PFSK-1 (cell line): ENCODE measurements at regions not wholly inside any gene's neighbourhood (a gene's known extent, or its start where the extent isn't known, plus 50 kb on each side); places are given as distances from the start of the nearest gene placed in this dataset.

Source experiments
- FOXP2 ChIP-seq: optimal IDR thresholded peaks from 2 replicates; pipeline ENCODE3; 2011; ENCODE audit warnings: borderline replicate concordance, control low read depth, inconsistent platforms; ENCODE audit not compliant: insufficient read depth; ENCODE audit errors: extremely low read length, extremely low read depth
- POLR2AphosphoS5 ChIP-seq: IDR thresholded peaks from 2 replicates; pipeline ENCODE4 v1.6.1; 2012; ENCODE audit warnings: low read depth, mild to moderate bottlenecking, control low read depth, low read length, moderate library complexity
- SIN3A ChIP-seq: IDR thresholded peaks from 2 replicates; pipeline ENCODE4 v1.6.1; 2012; ENCODE audit warnings: mild to moderate bottlenecking, low read length, moderate library complexity, borderline replicate concordance; ENCODE audit not compliant: insufficient read depth
- TAF1 ChIP-seq: IDR thresholded peaks from 2 replicates; pipeline ENCODE4 v1.6.1; 2012; ENCODE audit warnings: low read length, control low read depth, borderline replicate concordance; ENCODE audit not compliant: insufficient read depth
- TF ChIP-seq, protein P1 (sequence below), 2 experiments: IDR thresholded peaks; 2 replicates each; pipeline versions ENCODE4 v1.6.1 to v1.8.0; 2011 to 2012; ENCODE audit warnings: low read depth in 2 of 2, low read length in 2 of 2, control low read depth in 1 of 2, inconsistent platforms in 1 of 2, mild to moderate bottlenecking in 1 of 2, moderate library complexity in 1 of 2; ENCODE audit not compliant: insufficient read depth in 1 of 2

DNA sequence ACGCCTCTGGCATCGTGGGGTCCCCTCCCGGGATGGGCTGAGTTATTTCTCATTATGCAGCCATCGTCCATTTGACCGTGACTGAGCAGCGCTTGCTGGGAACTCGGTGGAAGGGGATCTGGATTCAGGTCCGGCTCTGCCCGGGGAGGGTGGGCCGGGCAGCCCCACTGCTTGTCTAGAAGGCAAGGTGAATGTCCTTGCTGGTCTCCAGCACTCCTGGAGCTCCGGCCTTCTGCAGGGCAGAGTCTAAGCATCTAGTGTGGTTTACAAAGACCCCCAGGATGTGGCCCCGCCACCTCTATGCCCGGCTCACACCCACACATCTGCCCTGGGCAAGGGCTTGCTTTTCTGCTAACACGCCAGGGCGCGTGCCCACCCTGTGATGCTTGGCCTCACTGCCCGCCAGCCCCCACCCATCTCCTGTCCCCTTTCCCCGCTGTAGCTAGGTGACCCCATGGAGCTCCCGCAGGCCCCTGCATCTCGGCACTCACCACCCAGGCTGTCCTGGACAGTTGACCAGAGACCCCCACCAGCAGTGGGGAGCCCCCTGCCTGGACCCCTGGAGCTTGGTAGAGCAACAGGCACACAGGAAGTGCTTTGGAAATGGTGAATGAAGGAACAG, 151.0 kb upstream of the CHST15 start:
- TF ChIP-seq FOXP2 (no peak), SIN3A (no peak), POLR2AphosphoS5 (no peak), TAF1 (no peak)
- TF ChIP-seq, protein P1, sequence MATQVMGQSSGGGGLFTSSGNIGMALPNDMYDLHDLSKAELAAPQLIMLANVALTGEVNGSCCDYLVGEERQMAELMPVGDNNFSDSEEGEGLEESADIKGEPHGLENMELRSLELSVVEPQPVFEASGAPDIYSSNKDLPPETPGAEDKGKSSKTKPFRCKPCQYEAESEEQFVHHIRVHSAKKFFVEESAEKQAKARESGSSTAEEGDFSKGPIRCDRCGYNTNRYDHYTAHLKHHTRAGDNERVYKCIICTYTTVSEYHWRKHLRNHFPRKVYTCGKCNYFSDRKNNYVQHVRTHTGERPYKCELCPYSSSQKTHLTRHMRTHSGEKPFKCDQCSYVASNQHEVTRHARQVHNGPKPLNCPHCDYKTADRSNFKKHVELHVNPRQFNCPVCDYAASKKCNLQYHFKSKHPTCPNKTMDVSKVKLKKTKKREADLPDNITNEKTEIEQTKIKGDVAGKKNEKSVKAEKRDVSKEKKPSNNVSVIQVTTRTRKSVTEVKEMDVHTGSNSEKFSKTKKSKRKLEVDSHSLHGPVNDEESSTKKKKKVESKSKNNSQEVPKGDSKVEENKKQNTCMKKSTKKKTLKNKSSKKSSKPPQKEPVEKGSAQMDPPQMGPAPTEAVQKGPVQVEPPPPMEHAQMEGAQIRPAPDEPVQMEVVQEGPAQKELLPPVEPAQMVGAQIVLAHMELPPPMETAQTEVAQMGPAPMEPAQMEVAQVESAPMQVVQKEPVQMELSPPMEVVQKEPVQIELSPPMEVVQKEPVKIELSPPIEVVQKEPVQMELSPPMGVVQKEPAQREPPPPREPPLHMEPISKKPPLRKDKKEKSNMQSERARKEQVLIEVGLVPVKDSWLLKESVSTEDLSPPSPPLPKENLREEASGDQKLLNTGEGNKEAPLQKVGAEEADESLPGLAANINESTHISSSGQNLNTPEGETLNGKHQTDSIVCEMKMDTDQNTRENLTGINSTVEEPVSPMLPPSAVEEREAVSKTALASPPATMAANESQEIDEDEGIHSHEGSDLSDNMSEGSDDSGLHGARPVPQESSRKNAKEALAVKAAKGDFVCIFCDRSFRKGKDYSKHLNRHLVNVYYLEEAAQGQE (IDR thresholded peaks at IDR 0.05; ENCODE audit: insufficient read depth in 1 of 2, low read depth in 2 of 2, low read length in 2 of 2) = no peak

DNA sequence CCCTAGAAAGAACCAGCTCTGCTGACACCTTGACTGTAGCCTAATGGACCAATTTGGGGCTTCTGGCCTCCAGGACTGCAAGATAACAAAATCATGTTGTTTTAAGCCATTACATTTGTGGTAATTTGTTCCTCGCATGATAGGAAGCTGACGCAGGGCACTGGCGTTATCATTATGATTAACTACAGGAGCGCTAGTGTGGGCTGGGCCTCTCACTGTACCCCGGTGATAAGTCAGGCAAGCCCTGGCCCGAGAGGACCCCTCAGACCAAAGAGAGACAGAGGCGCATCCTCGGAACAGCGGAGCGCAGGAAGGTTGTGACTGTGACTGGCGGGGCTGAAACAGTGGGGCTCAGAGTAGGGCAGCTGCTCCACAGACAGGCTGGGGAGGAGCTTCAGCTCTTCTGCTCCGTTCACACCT, 150.3 kb upstream of the CHST15 start:
- no peak for TF ChIP-seq POLR2AphosphoS5
- TF ChIP-seq SIN3A = no peak

DNA sequence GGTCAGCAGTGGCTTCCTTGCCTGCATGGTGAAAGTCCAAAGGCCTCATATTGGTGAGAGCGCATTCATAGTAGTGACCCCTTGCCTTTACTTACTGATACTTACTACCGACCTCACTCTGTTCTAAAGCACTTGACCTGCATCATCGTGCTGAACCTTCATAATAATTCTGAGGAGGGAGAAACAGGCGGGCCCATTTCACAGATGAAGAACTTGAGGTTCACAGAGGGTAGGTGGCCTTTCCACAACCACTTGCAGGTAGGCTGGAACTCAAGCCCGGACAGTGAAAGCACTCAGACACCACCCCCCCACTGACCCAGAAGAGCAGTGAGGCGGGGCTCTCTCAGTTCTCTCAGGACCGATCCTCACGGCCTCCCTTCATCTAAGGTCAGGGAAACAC, 149.4 kb upstream of the CHST15 start:
- no peak for TF ChIP-seq FOXP2
- TF ChIP-seq SIN3A = no peak
- no peak for TF ChIP-seq TAF1
- TF ChIP-seq POLR2AphosphoS5 = no peak
- TF ChIP-seq, protein P1 (IDR thresholded peaks at IDR 0.05; ENCODE audit: insufficient read depth in 1 of 2, low read depth in 2 of 2, low read length in 2 of 2) = no peak

DNA sequence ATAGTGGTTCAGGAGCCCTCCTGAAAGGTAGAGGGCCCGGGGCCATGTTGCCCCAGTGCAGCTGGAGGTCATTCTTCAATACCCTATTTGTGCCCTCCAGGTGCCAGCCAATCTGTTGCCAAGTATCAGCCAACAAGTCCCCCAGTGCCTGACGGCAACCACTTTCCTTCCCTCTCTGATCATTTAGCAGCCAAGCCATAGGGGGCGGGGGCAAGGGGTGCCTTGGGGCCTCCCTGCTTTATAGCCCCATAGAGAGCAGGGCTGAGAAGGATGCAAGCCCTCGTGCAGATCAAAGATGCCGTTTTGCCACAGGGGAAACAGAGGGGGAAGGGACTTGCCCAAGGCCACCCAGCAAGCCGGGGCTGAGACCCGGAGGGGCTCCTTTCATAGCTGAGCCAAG, 149.0 kb upstream of the CHST15 start:
- TF ChIP-seq POLR2AphosphoS5 = no peak
- no peak for TF ChIP-seq FOXP2
- no peak for TF ChIP-seq TAF1
- TF ChIP-seq SIN3A = no peak
- TF ChIP-seq, protein P1 (IDR thresholded peaks at IDR 0.05; ENCODE audit: insufficient read depth in 1 of 2, low read depth in 2 of 2, low read length in 2 of 2) = no peak

DNA sequence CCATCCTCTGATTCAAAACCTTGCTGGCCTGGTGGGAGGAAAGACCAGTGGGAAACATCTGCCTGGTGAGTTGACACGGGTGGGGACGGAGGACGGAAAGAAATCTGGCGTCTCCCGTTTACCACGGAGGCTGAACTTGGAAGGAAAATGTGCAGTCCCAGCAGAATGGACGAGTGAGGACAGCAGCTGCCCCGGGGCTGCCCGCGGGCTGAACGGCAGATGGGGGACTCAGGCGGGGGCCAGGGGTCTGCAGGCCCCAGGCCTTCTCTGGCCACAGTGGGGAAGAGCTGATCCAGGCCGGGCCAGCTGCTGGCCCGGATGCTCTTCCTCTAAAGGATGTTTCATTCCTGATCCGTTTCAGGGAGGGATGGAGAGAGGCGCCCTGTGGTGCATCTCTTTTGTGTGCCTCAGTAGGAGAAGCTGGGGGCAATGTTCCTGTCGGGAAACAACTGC, 147.5 kb upstream of the CHST15 start:
- no peak for TF ChIP-seq POLR2AphosphoS5
- no peak for TF ChIP-seq SIN3A
- TF ChIP-seq FOXP2 = no peak
- TF ChIP-seq TAF1 = no peak
- TF ChIP-seq, protein P1 (IDR thresholded peaks at IDR 0.05; ENCODE audit: insufficient read depth in 1 of 2, low read depth in 2 of 2, low read length in 2 of 2) = no peak
